HG02840 (cell line): ENCODE measurements at regions not wholly inside any gene's neighbourhood (a gene's known extent, or its start where the extent isn't known, plus 50 kb on each side); places are given as distances from the start of the nearest gene placed in this dataset.

Source experiments
- ATAC-seq: cut with Tn5 transposase; IDR thresholded peaks from one replicate; pipeline ENCODE4 v1.9.1; 2021; ENCODE audit warnings: mild to moderate bottlenecking, moderate library complexity, moderate number of reproducible peaks; ENCODE audit not compliant: unreplicated experiment, low FRiP score

GRCh38 chr21:24308183-24308582, 1299.1 kb downstream of the MRPL39 start:
- no peak for ATAC-seq

- ATAC-seq = no peak
Measured at GRCh38 chr21:24302400-24302799, 1304.9 kb downstream of the MRPL39 start.

- ATAC-seq = no peak
Measured at GRCh38 chr21:24298040-24298439, 1309.2 kb downstream of the MRPL39 start.

GRCh38 chr21:24294171-24294570, 1313.1 kb downstream of the MRPL39 start:
- ATAC-seq = no peak

GRCh38 chr21:24290151-24290833, 1317.0 kb downstream of the MRPL39 start:
- ATAC-seq = no peak

- ATAC-seq = no peak
Measured at GRCh38 chr21:24289539-24289938, 1317.7 kb downstream of the MRPL39 start.

GRCh38 chr21:24280596-24280995, 1326.7 kb downstream of the MRPL39 start:
- no peak for ATAC-seq

GRCh38 chr21:24278711-24279110, 1328.6 kb downstream of the MRPL39 start:
- no peak for ATAC-seq

- ATAC-seq = no peak
Measured at GRCh38 chr21:24276204-24276603, 1331.1 kb downstream of the MRPL39 start.

GRCh38 chr21:24275616-24276015, 1331.7 kb downstream of the MRPL39 start:
- ATAC-seq = no peak

GRCh38 chr21:24272521-24272938, 1334.8 kb downstream of the MRPL39 start:
- no peak for ATAC-seq

- no peak for ATAC-seq
Measured at GRCh38 chr21:24265987-24266386, 1341.3 kb downstream of the MRPL39 start.

GRCh38 chr21:24260751-24261150, 1346.5 kb downstream of the MRPL39 start:
- no peak for ATAC-seq

- ATAC-seq = no peak
Measured at GRCh38 chr21:24259241-24259640, 1348.0 kb downstream of the MRPL39 start.

GRCh38 chr21:24255591-24255990, 1351.7 kb downstream of the MRPL39 start:
- no peak for ATAC-seq

GRCh38 chr21:24225431-24225830, 1381.8 kb downstream of the MRPL39 start:
- no peak for ATAC-seq

- ATAC-seq = no peak
Measured at GRCh38 chr21:24224422-24224821, 1382.9 kb downstream of the MRPL39 start.

- no peak for ATAC-seq
Measured at GRCh38 chr21:24223624-24224023, 1383.7 kb downstream of the MRPL39 start.

GRCh38 chr21:24222676-24223075, 1384.6 kb downstream of the MRPL39 start:
- ATAC-seq = no peak

- no peak for ATAC-seq
Measured at GRCh38 chr21:24220446-24220845, 1386.8 kb downstream of the MRPL39 start.

GRCh38 chr21:24217151-24217550, 1390.1 kb downstream of the MRPL39 start:
- ATAC-seq = no peak

- ATAC-seq = no peak
Measured at GRCh38 chr21:24210130-24210529, 1397.2 kb downstream of the MRPL39 start.
